ENCODE measurements at regions not wholly inside any gene's neighbourhood (a gene's known extent, or its start where the extent isn't known, plus 50 kb on each side); places are given as distances from the start of the nearest gene placed in this dataset.

DNA sequence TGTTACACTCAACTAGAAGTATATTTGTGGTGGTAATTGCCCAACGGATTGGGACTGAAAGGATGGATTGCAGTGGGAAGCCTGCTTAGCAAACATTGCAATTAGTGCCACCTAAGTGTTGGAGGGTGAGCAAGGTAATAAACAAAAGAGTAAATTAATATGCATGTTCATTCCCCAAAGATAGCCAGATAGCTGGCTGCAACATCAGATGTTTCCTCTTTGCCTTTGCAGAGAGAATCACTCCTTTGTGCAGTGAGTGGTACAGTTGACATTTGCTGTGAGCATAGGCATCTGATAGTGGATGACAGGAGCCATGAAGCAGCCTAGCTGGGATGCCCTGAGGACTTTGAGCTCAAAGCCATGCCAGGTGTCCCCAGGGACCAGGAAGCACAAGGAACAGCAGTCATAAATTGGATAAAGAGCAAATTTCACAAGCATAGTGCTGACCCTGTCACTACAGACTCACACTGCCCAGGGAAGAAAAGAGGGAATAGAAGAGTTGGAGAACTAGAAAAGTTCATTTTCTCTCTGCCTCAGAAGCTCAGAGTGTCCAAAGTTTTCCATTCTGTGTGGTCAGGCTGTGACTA, 336.1 kb upstream of the SLC30A5 start (continued):
- TF ChIP-seq STAT1 (IDR thresholded peaks at IDR 0.05; ENCODE audit: unreplicated experiment) = no peak

DNA sequence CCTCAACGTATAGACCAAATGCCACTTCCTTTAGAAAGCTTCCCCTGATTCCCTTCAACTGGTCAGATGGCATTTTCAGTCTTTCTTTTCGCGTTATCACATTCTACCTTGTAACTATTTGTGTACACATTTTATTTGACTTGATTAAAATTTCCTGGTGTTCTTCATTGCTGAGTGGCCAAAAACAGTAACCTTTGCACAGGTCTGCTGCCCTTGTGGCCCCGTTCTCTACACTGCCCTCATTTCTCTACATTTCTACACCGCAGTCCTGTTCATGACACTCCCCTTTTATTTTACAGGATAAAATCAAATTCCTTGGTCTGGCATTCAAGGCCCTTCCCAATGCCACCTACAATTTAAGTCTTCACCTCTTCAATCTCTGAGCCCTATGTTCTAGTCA, 334.2 kb upstream of the SLC30A5 start:
- Mint-ChIP-seq H3K4me1 (peaks cover 3% of the 10 kb centered on the region; the same call in 2 of the 3 replicates), H3K9me3 (no peaks in the 10 kb centered on the region), H3K36me3 (ENCODE audit: low read depth) (no peaks in the 10 kb centered on the region), H3K27me3 (ENCODE audit: insufficient read depth, low read depth, poor library complexity) (no peaks in the 10 kb centered on the region), H3K4me3 (no peak overlapping the region), H3K27ac (no peak overlapping the region)
- DNase-seq (ENCODE audit: low spot score) (no peak), ATAC-seq (no peak)
- H4K20me1 ChIP-seq (replicated peaks; ENCODE audit: insufficient read depth) = no peaks in the 10 kb centered on the region
- no peaks in the 10 kb centered on the region for H3K4me1 ChIP-seq (ENCODE audit: insufficient read depth)
- no peaks in the 10 kb centered on the region for H3K36me3 ChIP-seq (ENCODE audit: insufficient read depth)
- H3K9me2 ChIP-seq (ENCODE audit: insufficient read depth) = no peaks in the 10 kb centered on the region; the same call in 1 of the 2 replicates
- no peak overlapping the region for H3K4me3 ChIP-seq
- H3K79me2 ChIP-seq (replicated peaks; ENCODE audit: insufficient read depth) = no peaks in the 10 kb centered on the region
- H2AFZ ChIP-seq = no peak overlapping the region
- H3F3A ChIP-seq (replicated peaks; ENCODE audit: low read depth) = no peaks in the 10 kb centered on the region
- no peaks in the 10 kb centered on the region for H3K27me3 ChIP-seq (ENCODE audit: insufficient read depth)
- H3K27ac ChIP-seq (ENCODE audit: low read depth) = no peak overlapping the region
- H3K4me2 ChIP-seq = no peak overlapping the region
- TF ChIP-seq, protein P1, sequence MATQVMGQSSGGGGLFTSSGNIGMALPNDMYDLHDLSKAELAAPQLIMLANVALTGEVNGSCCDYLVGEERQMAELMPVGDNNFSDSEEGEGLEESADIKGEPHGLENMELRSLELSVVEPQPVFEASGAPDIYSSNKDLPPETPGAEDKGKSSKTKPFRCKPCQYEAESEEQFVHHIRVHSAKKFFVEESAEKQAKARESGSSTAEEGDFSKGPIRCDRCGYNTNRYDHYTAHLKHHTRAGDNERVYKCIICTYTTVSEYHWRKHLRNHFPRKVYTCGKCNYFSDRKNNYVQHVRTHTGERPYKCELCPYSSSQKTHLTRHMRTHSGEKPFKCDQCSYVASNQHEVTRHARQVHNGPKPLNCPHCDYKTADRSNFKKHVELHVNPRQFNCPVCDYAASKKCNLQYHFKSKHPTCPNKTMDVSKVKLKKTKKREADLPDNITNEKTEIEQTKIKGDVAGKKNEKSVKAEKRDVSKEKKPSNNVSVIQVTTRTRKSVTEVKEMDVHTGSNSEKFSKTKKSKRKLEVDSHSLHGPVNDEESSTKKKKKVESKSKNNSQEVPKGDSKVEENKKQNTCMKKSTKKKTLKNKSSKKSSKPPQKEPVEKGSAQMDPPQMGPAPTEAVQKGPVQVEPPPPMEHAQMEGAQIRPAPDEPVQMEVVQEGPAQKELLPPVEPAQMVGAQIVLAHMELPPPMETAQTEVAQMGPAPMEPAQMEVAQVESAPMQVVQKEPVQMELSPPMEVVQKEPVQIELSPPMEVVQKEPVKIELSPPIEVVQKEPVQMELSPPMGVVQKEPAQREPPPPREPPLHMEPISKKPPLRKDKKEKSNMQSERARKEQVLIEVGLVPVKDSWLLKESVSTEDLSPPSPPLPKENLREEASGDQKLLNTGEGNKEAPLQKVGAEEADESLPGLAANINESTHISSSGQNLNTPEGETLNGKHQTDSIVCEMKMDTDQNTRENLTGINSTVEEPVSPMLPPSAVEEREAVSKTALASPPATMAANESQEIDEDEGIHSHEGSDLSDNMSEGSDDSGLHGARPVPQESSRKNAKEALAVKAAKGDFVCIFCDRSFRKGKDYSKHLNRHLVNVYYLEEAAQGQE (IDR thresholded peaks at IDR 0.05; ENCODE audit: unreplicated experiment) = no peak
- TF ChIP-seq NANOG (IDR thresholded peaks at IDR 0.05; ENCODE audit: borderline replicate concordance) (no peak), POLR2AphosphoS5 (IDR thresholded peaks at IDR 0.05; ENCODE audit: low read depth) (no peak), EZH2phosphoT487 (IDR thresholded peaks at IDR 0.05; ENCODE audit: unreplicated experiment) (no peak), JUNB (IDR thresholded peaks at IDR 0.05; ENCODE audit: unreplicated experiment) (no peak), ZNF331 (CRISPR knock-in tag; IDR thresholded peaks at IDR 0.05; ENCODE audit: low read depth) (no peak), STAT1 (IDR thresholded peaks at IDR 0.05; ENCODE audit: unreplicated experiment) (no peak), EZH2 (IDR thresholded peaks at IDR 0.05; ENCODE audit: low read depth, unreplicated experiment) (no peak), ZNF114 (CRISPR knock-in tag; IDR thresholded peaks at IDR 0.05) (no peak), CREB1 (CRISPR knock-in tag; IDR thresholded peaks at IDR 0.05; ENCODE audit: low read depth) (no peak)
- TF ChIP-seq, protein P2, sequence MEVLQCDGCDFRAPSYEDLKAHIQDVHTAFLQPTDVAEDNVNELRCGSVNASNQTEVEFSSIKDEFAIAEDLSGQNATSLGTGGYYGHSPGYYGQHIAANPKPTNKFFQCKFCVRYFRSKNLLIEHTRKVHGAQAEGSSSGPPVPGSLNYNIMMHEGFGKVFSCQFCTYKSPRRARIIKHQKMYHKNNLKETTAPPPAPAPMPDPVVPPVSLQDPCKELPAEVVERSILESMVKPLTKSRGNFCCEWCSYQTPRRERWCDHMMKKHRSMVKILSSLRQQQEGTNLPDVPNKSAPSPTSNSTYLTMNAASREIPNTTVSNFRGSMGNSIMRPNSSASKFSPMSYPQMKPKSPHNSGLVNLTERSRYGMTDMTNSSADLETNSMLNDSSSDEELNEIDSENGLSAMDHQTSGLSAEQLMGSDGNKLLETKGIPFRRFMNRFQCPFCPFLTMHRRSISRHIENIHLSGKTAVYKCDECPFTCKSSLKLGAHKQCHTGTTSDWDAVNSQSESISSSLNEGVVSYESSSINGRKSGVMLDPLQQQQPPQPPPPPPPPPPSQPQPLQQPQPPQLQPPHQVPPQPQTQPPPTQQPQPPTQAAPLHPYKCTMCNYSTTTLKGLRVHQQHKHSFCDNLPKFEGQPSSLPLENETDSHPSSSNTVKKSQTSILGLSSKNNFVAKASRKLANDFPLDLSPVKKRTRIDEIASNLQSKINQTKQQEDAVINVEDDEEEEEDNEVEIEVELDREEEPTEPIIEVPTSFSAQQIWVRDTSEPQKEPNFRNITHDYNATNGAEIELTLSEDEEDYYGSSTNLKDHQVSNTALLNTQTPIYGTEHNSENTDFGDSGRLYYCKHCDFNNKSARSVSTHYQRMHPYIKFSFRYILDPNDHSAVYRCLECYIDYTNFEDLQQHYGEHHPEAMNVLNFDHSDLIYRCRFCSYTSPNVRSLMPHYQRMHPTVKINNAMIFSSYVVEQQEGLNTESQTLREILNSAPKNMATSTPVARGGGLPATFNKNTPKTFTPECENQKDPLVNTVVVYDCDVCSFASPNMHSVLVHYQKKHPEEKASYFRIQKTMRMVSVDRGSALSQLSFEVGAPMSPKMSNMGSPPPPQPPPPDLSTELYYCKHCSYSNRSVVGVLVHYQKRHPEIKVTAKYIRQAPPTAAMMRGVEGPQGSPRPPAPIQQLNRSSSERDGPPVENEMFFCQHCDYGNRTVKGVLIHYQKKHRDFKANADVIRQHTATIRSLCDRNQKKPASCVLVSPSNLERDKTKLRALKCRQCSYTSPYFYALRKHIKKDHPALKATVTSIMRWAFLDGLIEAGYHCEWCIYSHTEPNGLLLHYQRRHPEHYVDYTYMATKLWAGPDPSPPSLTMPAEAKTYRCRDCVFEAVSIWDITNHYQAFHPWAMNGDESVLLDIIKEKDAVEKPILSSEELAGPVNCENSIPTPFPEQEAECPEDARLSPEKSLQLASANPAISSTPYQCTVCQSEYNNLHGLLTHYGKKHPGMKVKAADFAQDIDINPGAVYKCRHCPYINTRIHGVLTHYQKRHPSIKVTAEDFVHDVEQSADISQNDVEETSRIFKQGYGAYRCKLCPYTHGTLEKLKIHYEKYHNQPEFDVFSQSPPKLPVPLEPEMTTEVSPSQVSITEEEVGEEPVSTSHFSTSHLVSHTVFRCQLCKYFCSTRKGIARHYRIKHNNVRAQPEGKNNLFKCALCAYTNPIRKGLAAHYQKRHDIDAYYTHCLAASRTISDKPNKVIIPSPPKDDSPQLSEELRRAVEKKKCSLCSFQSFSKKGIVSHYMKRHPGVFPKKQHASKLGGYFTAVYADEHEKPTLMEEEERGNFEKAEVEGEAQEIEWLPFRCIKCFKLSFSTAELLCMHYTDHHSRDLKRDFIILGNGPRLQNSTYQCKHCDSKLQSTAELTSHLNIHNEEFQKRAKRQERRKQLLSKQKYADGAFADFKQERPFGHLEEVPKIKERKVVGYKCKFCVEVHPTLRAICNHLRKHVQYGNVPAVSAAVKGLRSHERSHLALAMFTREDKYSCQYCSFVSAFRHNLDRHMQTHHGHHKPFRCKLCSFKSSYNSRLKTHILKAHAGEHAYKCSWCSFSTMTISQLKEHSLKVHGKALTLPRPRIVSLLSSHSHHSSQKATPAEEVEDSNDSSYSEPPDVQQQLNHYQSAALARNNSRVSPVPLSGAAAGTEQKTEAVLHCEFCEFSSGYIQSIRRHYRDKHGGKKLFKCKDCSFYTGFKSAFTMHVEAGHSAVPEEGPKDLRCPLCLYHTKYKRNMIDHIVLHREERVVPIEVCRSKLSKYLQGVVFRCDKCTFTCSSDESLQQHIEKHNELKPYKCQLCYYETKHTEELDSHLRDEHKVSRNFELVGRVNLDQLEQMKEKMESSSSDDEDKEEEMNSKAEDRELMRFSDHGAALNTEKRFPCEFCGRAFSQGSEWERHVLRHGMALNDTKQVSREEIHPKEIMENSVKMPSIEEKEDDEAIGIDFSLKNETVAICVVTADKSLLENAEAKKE (CRISPR knock-in tag; IDR thresholded peaks at IDR 0.05) = no peak
- TF ChIP-seq, protein P3, sequence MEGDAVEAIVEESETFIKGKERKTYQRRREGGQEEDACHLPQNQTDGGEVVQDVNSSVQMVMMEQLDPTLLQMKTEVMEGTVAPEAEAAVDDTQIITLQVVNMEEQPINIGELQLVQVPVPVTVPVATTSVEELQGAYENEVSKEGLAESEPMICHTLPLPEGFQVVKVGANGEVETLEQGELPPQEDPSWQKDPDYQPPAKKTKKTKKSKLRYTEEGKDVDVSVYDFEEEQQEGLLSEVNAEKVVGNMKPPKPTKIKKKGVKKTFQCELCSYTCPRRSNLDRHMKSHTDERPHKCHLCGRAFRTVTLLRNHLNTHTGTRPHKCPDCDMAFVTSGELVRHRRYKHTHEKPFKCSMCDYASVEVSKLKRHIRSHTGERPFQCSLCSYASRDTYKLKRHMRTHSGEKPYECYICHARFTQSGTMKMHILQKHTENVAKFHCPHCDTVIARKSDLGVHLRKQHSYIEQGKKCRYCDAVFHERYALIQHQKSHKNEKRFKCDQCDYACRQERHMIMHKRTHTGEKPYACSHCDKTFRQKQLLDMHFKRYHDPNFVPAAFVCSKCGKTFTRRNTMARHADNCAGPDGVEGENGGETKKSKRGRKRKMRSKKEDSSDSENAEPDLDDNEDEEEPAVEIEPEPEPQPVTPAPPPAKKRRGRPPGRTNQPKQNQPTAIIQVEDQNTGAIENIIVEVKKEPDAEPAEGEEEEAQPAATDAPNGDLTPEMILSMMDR (conservative IDR thresholded peaks at IDR 0.05; ENCODE audit: low read depth in 2 of 2) = no peak
- TF ChIP-seq, protein P4, sequence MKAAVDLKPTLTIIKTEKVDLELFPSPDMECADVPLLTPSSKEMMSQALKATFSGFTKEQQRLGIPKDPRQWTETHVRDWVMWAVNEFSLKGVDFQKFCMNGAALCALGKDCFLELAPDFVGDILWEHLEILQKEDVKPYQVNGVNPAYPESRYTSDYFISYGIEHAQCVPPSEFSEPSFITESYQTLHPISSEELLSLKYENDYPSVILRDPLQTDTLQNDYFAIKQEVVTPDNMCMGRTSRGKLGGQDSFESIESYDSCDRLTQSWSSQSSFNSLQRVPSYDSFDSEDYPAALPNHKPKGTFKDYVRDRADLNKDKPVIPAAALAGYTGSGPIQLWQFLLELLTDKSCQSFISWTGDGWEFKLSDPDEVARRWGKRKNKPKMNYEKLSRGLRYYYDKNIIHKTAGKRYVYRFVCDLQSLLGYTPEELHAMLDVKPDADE (IDR thresholded peaks at IDR 0.05) = no peak

Measured in GM23338 (cell line).